Activated T-cell treated with anti-CD3 and anti-CD28 coated beads, Interleukin-2, amount 50 U/mL, for 48 hours (primary cell): ENCODE measurements at regions not wholly inside any gene's neighbourhood (a gene's known extent, or its start where the extent isn't known, plus 50 kb on each side); places are given as distances from the start of the nearest gene placed in this dataset.

Source experiments
- DNase-seq, 2 experiments: peaks; one replicate each; pipeline ENCODE4 v3.0.0-alpha.2; 2020

DNA sequence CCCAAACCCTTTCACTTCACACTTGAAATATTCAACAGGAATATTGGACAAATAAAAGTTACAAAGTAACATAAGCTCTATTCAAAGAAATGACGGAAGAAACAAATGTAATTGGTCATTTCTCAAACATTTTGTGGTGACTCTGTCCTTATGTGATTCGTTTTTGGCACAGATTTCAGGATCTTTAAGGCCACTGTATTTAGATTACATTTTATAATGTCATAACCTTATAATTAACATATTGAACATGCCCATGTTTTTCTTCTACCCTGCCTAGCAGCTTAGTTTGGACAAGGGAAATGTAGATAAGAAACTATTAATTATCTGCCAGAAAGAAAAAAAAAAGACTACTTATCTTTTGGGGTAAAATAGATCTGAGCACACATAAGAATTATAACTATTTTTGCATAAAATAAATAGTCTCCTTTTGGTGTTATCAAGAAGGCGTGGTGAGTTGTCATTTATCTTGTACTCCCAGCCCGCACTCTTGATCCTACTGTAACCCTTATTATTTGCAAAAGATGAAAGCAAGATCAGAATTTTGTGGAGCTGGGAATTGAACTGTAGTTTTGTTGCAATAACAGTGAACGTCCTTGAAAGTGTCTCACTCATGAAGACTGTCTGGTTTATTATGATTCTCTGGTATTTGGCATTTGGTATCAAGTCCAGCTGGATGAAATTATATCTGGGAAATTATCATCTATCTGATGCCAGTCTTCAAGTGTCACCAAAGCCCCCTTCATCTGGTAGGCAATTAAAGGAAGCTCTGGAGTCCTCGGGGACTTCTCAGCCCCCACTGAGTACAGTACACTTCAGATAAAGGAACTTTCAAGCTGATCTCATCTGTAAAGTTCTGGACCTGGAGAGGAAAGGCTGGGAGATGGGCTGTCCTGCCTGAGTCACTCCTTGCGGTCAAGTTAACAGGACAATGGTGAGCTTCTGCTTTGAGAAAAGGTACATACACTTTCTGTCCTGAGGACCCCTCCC is 175.7 kb upstream of the INHBA start:
- no peak for DNase-seq

DNA sequence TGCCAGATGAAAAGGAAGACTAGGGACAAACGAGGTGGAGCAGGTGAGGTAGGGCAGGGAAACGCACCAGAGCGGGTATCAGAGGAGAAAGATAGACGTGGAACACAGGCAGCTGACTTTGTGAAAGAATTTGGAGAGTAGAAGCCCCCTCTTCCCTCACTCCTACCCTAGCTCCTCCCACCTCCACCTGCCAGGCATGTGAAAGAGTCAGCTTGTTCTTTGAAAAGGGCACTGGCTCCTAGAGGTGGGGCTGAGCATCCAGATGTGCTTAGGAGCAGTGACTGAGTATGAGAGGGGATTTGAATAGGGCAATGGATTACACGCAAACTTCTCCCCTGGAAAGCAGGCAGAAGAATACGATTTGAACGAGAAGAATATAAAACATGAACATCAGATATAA is 174.2 kb upstream of the INHBA start:
- DNase-seq, result no peak

DNA sequence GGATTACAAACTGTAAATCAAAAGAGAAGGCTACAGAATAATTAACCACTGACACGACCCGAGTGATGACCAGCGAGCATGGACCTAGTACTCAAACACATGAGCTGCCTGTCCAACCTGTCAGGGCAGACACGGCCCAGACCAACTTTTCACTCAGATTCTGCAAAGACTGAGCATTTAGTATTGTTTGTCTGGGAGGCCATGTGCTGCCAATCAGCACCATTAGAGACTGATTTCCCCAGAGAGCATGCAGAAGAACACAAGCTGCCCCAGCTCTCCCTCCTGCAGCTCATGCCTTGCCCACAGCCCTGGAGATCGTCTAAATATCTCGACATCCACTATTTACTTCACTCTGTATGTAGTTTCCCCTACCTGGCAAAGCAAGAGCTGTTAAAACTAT is 172.6 kb upstream of the INHBA start:
- DNase-seq, result no peak

DNA sequence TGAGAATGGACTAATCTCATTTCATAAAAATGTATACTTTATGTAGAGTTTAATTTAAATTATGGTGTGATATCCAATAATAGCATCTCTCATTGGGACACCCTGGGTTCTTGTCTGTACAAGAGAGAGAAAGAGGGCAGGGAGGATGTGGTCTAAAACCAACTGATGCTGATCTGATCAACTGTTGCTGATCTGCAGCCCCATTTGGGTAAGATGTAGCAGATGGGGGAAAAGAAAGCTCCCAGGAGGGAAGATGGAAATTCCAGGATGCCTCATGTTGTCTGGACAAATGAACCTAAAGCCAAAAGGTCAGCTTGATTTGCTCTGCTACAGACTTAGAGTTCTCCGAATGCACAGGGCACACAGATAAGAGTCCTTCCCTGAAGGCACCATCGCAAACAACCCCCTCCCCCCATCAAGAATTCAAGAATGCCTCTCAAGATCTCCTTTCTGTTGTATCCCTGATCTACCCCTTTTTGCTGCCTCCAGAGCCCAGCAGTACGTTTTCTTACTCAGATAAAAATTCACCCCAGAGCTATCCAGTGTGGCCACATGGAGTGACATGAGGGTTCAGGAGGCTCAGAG is 171.4 kb upstream of the INHBA start:
- no peak for DNase-seq

DNA sequence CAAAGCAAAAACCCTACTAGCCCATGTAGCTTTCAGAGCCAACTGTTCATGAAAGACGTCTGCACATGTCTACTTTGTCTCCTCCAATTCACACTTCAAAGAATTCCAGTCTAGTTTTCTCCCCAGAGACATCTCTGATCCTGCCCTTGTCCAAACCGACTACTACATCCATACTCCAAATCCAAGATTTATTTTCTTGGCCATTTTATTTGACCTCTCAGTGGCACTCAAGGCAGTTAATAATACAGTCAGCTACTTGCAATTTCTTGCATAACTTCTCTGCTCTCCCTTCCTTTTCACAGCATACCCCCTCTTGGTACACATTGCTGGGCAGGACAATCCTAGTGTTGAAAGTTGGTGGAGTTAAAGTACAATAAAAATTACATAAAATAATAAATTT is 170.9 kb upstream of the INHBA start:
- no peak for DNase-seq

DNA sequence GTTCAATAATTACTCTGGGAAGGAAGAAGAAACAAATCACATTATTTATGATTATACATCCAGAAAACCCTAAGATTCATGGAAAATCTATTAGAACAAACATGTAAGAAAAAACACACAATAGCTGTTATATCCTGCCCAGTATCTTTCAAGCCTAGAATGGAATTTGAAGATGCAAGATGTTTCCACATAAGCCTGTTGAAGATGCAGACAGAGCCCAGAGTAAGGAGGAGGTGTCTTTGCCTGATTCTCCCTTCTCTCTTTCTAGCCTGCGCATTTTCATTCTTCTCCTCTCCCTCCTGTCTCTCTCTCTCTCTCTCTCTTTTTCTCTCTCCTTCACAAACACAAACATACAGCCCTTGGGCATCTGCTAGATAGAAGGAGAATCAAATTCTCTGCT is 170.1 kb upstream of the INHBA start:
- no peak for DNase-seq

DNA sequence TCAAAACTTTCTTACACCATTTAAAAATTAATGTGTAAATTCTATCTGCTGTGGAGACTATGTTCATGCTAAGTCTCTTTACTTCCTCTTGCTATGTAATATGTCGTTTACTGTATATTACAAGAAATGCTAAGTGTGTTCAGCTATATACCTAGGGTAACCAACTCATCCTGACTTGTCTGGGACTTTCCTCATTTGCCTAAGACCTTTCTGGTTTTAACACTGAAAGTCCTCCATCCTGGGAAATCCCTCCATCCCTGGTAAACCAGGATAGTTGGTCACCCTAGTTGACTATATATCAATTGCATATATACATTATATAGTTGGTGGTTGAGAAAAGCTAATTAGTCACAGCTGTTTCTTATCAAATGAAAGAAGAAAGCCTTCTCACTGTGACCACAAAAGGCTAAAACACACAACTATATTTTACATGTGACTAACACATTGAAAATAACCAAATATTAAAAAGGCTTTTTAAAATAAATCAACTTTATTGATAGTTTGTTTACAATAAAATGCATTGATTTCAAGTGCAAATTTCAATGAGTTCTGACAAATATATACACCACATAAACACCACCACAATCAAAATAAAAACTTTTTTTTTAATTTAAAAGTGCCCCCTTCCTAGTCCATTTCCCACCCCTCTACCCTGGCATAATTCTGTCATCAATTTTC is 167.7 kb upstream of the INHBA start:
- DNase-seq, result no peak

DNA sequence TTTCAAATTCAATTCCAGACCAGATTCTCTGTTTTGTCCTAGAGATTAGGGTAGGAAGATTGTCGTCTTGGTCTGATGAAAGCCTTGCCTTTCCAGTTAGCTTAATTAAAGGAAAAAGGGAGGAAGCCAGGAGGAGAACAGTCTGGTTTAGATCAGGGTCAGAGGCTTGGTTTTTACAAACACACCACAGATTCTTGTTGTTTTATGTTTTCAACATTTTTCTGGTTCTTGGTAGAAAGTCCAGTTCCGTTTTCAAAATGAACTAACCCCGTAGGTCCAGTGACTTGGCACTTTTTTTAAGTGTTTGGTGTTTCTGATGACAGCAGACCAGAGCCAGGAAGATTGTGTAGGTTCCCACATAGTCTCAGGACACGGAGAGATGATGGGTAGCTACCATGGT is 167.1 kb upstream of the INHBA start:
- DNase-seq, result no peak

DNA sequence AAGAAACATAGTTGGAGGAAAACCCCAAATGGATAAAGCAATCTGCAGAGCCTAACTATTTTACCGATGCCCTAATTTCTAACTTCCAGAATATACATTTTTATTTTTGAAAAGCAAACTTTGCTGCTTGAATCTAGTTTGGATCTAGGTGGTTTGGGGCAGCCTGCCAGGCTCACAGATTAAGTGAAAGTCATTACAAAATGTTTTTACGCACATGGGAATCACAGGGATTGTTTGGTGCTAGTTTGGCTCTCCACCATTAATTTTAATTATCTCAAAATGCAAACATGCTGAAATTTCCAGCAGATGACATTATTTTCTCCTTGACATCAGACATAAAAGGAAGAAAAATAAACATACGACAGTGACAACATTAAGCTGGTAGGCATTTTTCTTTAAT is 166.7 kb upstream of the INHBA start:
- DNase-seq, result no peak

DNA sequence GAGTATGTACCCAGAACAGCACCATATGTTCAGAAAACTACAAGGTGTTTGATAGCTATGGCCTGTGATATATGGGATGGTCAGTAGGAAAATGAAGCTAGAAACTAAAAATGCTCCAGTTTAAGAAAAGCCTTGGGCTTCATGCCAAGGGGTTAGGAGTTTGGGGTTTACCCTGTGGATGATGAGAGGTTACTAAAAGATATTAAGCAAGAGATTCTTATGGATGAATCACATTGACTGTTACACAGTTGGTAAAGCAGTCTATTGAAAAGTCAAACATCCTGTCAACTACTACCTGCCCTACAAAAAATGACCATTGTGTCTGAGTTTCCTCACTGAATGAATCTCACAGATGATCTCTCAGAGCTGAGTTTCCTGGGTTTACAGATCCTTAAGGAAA is 166.2 kb upstream of the INHBA start:
- no peak for DNase-seq

DNA sequence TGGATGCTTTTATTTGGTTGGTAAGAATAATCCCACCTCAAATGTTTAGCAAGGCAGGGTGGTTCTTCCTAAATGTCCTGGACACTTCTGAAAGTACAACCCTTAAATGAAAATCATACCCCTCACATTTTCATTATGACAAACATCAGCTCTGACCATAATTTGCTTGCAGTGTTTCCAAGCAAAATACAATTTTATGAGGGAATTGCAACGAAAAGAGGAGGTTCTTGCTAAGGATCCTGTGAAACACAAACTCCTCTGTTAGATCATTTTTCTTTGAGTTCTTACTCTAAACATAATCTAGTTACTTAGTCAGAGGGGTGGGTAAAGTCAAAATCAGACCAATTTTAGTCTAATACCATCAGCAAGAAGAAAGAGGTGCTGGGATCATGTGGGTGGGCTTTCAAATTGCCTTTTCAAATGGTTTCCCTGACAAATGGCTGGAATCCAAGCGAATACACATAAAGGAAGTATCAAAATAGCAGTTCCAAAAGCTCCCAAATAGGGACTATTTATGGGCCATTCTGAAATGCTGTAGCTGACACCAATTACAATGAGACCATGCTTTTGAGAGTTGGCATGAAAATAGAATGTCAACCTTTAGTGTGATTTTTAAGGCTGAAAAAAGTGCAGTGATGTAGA is 164.9 kb upstream of the INHBA start:
- DNase-seq, result no peak

DNA sequence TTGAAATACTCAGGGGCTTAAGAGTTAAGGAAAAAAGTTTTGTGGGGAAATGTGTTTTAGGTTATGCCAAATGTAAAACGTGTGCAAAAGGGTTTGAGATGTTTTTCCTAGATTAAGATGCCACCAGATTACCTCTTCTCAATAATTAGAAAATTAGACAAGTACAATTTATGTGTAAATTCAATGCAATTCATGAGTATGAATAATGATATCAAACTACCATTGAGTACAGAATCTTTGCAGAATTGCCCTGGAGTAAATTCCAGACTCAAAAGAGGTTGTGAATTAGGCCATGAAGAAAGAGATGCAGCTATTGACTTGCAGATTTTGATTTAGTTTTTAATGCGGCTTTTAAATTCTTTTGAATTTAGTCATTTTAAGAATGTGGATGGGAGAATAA is 159.4 kb upstream of the INHBA start:
- DNase-seq, result no peak

DNA sequence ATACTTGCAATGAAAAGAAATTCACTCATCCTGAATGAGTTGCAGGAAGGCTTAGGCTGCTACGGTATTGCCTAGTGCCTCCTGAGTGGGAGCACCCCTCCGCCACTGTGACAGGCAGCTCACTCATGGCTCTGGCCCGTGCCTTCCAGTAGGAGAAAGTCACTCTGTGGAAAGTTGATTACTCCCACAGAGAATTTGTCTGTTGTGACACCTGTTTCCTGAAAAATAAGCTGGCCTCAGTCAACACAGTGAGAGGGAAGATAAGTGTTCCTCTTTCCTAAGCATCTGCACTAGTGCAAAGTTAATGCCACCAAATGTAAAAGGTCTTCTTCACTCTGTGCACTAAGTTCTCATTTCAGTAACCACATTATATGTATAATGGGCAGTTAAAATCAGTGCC is 158.8 kb upstream of the INHBA start:
- no peak for DNase-seq

DNA sequence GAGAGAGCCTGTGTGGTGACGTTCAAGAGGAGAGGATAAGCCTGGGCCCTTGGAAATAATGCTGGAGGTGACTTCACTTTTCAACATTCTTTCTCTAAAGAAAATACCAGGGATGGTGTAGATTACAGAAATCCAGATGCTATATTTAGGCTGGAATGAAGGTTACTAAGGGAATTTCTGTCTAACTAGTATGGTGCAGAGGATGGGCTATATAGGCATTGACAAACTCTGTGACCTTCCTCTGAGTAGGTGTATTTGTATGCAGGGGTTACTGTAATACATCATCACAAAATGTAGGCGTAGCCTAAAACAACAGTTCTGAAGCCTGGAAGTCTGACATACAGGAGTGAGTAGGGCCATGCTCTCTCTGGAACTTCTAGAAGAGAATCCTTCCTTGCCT is 155.3 kb upstream of the INHBA start:
- DNase-seq, result no peak

DNA sequence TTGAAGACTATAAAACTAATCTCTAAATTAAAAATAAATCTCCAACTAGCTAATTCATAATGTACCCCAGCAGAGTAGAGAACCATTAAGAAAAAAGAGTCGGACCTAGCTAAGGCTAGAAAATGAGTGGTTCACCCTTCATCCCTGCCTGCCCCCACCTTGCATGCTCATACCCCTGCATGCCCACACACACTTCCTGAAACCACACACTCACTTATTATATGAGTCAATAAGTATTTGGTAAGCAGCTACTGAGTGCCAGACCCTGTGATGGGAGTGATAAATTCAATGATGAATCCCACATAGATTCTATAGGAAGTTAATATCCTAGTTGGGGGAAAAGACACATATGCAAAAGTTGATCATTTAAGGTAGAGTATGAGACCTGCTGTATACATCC is 152.9 kb upstream of the INHBA start:
- DNase-seq, result no peak

DNA sequence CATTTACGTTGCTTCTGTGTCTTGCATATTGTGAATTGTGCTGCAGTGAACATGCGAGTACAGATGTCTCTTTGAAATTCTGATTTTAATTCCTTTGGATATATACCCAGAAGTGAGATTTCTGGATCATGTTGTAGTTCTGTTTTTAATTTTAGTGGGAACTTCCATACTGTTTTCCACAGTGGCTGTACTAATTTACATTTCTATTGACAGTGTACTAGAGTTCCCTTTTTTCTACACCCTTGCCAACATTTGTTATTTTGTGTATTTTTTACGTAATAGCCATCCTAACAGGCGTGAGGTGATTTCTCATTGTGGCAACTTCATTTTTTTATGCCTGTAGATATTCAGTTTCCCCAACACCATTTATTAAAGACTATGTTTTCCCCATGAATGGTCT is 144.7 kb upstream of the INHBA start:
- no peak for DNase-seq

DNA sequence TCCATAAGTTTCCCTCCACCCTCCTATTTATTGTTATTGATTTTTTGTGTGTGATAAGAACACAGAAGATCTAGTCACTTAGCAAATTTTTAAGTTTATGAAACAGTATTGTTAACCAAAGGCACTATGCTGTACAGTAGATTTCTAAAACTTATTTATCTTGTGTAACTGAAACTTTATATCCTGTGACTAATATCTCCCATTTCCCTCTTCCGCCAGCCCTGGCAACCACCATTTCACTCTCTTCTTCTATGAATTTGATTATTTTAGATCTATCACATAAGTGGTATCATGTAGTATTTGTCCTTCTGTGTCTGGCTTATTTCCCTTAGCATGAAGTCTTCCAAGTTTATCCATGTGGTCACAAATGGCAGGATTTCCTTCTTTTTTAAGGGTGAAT is 144.3 kb upstream of the INHBA start:
- no peak for DNase-seq

DNA sequence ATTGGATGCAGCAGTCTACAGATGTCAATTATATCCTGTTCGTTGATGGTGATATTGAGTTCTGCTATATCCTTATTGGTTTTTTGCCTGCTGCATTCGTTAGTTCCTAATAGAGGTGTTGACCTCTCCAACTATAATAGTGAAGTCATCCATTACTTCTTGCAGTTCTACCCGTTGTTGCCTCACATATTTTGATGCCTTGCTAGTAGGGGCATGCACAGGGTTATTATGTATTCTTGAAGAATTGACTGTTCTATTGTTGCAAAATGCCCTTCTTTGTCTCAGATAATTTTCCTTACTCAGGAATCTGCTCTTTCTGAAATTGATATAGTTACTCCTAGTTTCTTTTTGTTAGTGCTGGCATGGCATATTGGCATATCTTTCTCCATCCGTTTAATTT is 140.1 kb upstream of the INHBA start:
- no peak for DNase-seq

DNA sequence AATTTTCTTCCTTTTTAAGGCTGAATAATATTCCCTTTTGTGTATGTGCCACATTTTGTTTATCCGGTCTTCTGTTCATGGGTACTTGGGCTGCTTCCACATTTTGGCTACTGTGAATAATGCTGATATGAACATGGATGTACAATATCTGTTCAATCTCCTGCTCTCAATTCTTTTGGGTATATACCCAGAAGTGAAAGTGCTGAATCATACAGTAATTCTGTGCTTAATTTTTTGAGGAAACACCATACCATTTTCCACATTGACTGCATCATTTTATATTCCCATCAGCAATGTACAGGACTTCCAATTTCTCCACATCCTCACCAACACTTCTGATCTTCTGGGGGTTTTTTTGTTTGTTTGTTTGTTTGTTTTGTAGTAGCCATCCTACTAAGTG is 135.0 kb upstream of the INHBA start:
- no peak for DNase-seq

DNA sequence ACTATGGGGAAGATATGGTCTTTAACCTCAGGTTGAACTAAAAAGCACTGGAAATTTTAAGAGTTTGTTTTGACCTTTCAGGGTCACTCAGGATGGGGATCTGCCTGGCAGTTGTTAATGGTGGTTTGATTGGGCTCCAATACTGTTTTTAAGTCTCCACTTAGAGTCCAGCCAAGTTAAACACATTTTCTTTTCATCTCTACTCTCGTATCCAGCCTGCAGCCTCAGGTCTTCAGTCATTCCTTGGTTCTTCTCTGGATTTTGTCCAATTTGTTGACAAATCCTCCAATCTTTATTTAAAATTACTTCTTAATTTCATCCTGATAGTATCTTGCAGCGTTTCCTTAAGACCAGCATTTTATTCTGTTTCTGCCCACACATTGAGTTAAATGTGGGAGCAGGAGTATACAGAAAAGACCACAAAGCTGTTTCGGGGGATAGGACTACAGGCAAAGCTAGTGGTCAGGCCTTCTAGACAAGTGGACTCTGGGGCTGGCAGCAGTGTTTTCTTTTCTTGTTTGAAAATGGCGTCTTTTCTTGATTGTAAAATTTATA is 133.2 kb upstream of the INHBA start:
- DNase-seq, result no peak

DNA sequence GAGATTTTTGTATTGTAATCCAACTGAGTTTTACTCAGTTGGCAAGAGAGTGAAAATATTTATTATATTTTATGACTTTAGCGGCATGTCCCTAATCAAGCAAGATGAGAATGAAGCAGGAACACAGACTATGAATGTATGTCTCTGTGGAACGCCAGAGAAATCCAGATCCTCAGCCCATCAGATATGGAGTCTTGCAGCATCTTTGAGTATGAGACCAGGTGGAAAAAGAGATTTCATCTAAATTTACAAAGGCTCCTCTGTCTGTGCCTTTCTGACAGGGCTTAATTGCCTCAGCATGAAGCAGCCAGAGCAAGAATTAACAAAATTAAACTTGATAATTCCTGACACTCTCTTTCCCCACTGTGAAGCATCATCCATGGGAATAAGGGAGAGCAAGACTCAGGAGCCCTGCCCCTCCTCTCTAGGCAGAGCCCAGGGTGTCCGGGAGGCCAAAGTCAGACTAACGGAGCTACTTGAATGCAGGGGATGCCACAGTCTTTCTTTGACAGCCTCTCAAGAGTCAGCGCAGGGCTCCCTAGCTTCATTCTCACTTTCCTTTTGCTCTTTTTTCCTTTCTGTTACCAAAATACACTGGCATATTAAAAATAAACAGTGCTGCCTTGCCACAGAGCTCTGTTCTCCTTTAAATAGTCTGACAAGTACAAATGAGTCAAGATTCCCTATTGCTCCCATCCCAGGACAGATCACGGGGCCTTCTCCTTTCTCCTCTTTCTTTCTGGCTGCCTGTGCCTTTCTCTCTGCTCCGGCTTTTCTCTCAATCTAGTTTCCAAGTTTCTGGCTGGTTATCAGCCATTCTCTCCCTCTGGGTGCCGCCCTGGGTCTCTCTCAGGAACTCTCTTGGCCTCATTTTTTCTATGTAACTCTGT is 132.2 kb upstream of the INHBA start:
- no peak for DNase-seq

DNA sequence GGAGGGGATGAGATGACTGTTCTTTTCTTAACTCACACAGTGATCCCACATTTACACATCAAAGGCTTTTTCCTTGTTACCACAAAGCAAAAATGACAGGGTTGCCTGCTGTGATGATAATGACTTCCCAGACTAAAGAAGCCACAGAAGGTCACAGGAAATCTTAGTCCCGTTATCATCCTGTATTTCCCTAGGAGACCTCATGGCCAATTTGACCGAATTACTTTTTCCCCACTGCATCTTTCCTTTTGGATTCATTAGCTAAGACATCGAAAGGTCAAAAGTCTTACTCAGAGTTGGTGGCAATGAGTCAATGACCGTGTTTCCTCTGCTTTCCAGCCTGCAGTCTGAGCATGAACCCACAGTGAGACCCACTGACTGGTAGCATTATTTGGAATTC is 130.1 kb upstream of the INHBA start:
- DNase-seq, result no peak
